Subcutaneous abdominal adipose tissue (tissue), 5 donors: ENCODE measurements at regions not wholly inside any gene's neighbourhood (a gene's known extent, or its start where the extent isn't known, plus 50 kb on each side); places are given as distances from the start of the nearest gene placed in this dataset.

Experiments used
- H3K27ac ChIP-seq: one replicate; pipeline ENCODE4 v1.7.0; 2013; ENCODE audit warnings: low read depth, mild to moderate bottlenecking, inconsistent platforms, low read length, moderate library complexity
- H3K27me3 ChIP-seq, 5 donors: one replicate each; pipeline ENCODE4 v1.7.0; 2013; ENCODE audit warnings: low read length in 5 of 5, inconsistent platforms in 1 of 5; ENCODE audit not compliant: control insufficient read depth in 5 of 5, insufficient read depth in 4 of 5
- H3K36me3 ChIP-seq, 5 donors: one replicate each; pipeline ENCODE4 v1.7.0; 2013; ENCODE audit warnings: low read length in 5 of 5; ENCODE audit not compliant: control insufficient read depth in 5 of 5, insufficient read depth in 5 of 5
- H3K4me1 ChIP-seq, 5 donors: one replicate each; pipeline ENCODE4 v1.7.0; 2013; ENCODE audit warnings: low read length in 5 of 5, mild to moderate bottlenecking in 3 of 5, moderate library complexity in 1 of 5; ENCODE audit not compliant: control insufficient read depth in 5 of 5, insufficient read depth in 5 of 5
- H3K4me3 ChIP-seq, 5 donors: one replicate each; pipeline ENCODE4 v1.7.0; 2013; ENCODE audit warnings: low read length in 5 of 5, low read depth in 1 of 5
- H3K9ac ChIP-seq, 5 donors: one replicate each; pipeline ENCODE4 v1.7.0; 2013; ENCODE audit warnings: low read length in 5 of 5, mild to moderate bottlenecking in 4 of 5, moderate library complexity in 3 of 5
- H3K9me3 ChIP-seq, 5 donors: one replicate each; pipeline ENCODE4 v1.7.0; 2013; ENCODE audit warnings: low read length in 5 of 5; ENCODE audit not compliant: control insufficient read depth in 5 of 5
- donor health status: healthy.
- donor health status: healthy.
- donor health status: healthy.
- donor health status: healthy.
- donor health status: healthy.

- no peak overlapping the region for H3K27ac ChIP-seq
- H3K9ac ChIP-seq = no peak overlapping the region
- H3K4me1 ChIP-seq = no peaks in the 10 kb centered on the region
- peaks cover 0 to 6% (median 0%) of the 10 kb centered on the region in 5 donors for H3K9me3 ChIP-seq
- H3K27me3 ChIP-seq = no peaks in the 10 kb centered on the region
- no peak overlapping the region for H3K4me3 ChIP-seq
- H3K36me3 ChIP-seq = no peaks in the 10 kb centered on the region
These were observed 201.6 kb upstream of the NEGR1 start for GRCh38 chr1:72483846-72484357.

GRCh38 chr1:72482736-72483413 lies 200.5 kb upstream of the NEGR1 start:
- peaks cover 0 to 6% (median 0%) of the 10 kb centered on the region in 5 donors for H3K9me3 ChIP-seq
- no peak overlapping the region for H3K27ac ChIP-seq
- H3K9ac ChIP-seq = no peak overlapping the region
- no peak overlapping the region for H3K4me3 ChIP-seq
- H3K27me3 ChIP-seq = no peaks in the 10 kb centered on the region
- no peaks in the 10 kb centered on the region for H3K36me3 ChIP-seq
- no peaks in the 10 kb centered on the region for H3K4me1 ChIP-seq

- Histone ChIP-seq H3K27me3 (no peaks in the 10 kb centered on the region), H3K9ac (no peak overlapping the region), H3K27ac (no peak overlapping the region), H3K9me3 (peaks cover 0 to 6% (median 0%) of the 10 kb centered on the region in 5 donors), H3K36me3 (no peaks in the 10 kb centered on the region), H3K4me1 (no peaks in the 10 kb centered on the region), H3K4me3 (no peak overlapping the region)
These were observed 199.2 kb upstream of the NEGR1 start for GRCh38 chr1:72481420-72481970.

DNA sequence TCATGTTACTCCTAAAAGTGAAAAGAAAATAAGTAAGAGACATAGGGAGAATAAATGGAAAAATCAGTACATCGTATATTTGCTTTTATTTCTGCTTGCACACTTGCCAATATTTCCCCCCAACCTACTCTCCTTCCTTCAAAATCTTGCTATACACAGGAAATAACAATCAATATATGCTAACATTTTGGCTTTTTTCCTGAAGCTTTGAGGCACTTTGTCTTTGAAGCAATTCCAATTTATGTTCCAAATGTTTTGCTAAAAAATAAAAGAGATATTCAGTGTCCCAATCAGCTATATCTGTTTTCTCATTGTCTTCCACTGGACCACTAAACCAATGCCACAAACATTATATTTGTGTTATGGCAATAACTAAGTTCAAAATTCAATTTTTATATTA lies 184.0 kb upstream of the NEGR1 start:
- Histone ChIP-seq H3K27ac (no peak overlapping the region), H3K27me3 (no peaks in the 10 kb centered on the region), H3K4me1 (no peaks in the 10 kb centered on the region), H3K9ac (no peak overlapping the region), H3K4me3 (no peak overlapping the region), H3K9me3 (no peaks in the 10 kb centered on the region), H3K36me3 (no peaks in the 10 kb centered on the region)

DNA sequence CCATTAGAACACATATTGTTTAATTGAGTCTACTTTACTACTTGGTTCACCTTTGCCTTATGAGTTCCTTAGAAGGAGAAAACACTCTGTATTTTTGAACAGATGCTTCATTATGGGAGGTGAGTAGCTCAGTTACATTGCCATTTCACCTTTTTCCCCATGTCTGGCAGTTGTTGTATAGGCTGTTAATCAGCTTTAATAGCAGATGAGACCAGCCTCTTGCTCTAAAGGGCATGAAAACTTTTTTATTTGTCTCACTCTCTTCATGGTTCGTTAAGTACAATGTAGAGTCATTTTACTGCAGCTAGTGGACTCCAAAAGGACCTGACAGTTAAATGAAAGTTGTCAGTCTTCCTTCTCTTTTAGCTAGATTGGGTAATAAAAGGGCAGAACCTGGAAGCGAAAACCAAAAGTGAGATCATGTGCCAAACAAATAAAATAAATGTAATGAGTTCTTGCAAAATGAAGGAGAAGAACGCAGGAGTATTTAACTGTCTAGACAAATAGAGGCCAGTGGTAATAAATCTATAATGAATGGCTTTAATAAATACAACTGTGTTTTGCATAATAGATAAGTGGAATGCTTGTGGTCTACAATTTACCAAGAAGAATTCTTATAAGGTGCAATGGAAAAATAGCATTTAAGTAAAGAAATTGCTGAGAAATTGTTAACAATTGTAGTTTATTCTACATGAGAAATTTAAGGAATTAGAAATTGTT lies 180.0 kb upstream of the NEGR1 start:
- Histone ChIP-seq H3K4me3 (no peak overlapping the region), H3K4me1 (no peaks in the 10 kb centered on the region), H3K9ac (no peak overlapping the region), H3K36me3 (no peaks in the 10 kb centered on the region), H3K9me3 (no peaks in the 10 kb centered on the region), H3K27ac (no peak overlapping the region), H3K27me3 (no peaks in the 10 kb centered on the region)

- no peaks in the 10 kb centered on the region for H3K9me3 ChIP-seq
- no peaks in the 10 kb centered on the region for H3K36me3 ChIP-seq
- H3K4me1 ChIP-seq = no peaks in the 10 kb centered on the region
- no peak overlapping the region for H3K4me3 ChIP-seq
- H3K27me3 ChIP-seq = no peaks in the 10 kb centered on the region
- H3K27ac ChIP-seq = no peak overlapping the region
- H3K9ac ChIP-seq = no peak overlapping the region
These were observed 159.9 kb upstream of the NEGR1 start for GRCh38 chr1:72442262-72442661.

DNA sequence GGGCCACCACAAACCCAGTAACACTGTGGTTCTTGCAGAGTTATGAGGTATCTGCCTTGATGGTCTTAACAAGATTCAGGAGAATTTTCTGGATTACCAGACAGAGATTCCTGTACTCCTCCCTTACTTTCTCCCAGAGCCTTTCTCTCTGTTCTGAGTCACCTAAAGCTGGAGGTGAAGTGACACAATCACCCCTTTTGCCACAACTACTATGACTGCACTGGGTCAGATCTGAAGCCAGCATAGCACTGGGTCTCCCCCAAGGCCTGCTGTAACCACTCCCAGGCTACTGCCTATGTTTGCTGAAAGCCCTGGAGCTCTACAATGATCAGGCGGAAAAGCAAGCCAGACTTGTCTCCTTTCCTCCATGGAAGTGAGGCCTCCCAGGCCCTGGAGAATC lies 156.7 kb upstream of the NEGR1 start:
- no peaks in the 10 kb centered on the region for H3K36me3 ChIP-seq

DNA sequence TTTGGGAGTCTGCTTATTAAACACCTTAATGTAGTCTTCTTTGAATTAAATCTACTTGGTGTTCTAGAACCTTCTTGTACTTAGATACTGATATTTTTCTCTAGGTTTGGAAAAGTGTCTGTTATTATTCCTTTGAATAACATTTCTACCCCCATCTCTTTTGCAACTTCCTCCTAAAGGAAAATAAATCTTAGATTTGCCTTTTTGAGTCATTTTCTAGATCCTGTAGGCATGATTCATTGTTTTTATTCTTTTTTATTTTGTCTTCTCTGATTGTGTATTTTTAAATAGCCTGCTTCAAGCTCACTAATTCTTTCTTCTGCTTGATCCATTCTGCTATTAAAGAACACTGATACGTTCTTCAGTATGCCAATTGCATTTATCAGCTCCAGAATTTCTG lies 155.9 kb upstream of the NEGR1 start:
- Histone ChIP-seq H3K36me3 (no peaks in the 10 kb centered on the region), H3K4me3 (no peak overlapping the region), H3K9me3 (peaks cover 0 to 2% (median 0%) of the 10 kb centered on the region in 5 donors), H3K9ac (no peak overlapping the region), H3K27me3 (no peaks in the 10 kb centered on the region), H3K27ac (no peak overlapping the region), H3K4me1 (no peaks in the 10 kb centered on the region)

More for the DNA sequence above, 156.7 kb upstream of the NEGR1 start:
- Histone ChIP-seq H3K9me3 (peaks cover 0 to 2% (median 0%) of the 10 kb centered on the region in 5 donors), H3K4me3 (no peak overlapping the region), H3K9ac (no peak overlapping the region), H3K27ac (no peak overlapping the region), H3K4me1 (no peaks in the 10 kb centered on the region), H3K27me3 (no peaks in the 10 kb centered on the region)

- Histone ChIP-seq H3K4me1 (no peaks in the 10 kb centered on the region), H3K27ac (no peak overlapping the region), H3K4me3 (no peak overlapping the region), H3K9ac (no peak overlapping the region), H3K27me3 (no peaks in the 10 kb centered on the region), H3K36me3 (no peaks in the 10 kb centered on the region), H3K9me3 (peaks cover 0 to 2% (median 0%) of the 10 kb centered on the region in 5 donors)
These were observed 152.7 kb upstream of the NEGR1 start for GRCh38 chr1:72435025-72435424.

- no peak overlapping the region for H3K4me3 ChIP-seq
- H3K9me3 ChIP-seq = peaks cover 0 to 2% (median 0%) of the 10 kb centered on the region in 5 donors
- H3K9ac ChIP-seq = no peak overlapping the region
- H3K36me3 ChIP-seq = no peaks in the 10 kb centered on the region
- H3K4me1 ChIP-seq = no peaks in the 10 kb centered on the region
- H3K27me3 ChIP-seq = no peaks in the 10 kb centered on the region
- no peak overlapping the region for H3K27ac ChIP-seq
These were observed 151.7 kb upstream of the NEGR1 start for GRCh38 chr1:72434070-72434469.
